ENCODE measurements at regions not wholly inside any gene's neighbourhood (a gene's known extent, or its start where the extent isn't known, plus 50 kb on each side); places are given as distances from the start of the nearest gene placed in this dataset.
A peak's percentile ranks its signal among the peaks of the same experiment; 100 is the strongest.

DNA sequence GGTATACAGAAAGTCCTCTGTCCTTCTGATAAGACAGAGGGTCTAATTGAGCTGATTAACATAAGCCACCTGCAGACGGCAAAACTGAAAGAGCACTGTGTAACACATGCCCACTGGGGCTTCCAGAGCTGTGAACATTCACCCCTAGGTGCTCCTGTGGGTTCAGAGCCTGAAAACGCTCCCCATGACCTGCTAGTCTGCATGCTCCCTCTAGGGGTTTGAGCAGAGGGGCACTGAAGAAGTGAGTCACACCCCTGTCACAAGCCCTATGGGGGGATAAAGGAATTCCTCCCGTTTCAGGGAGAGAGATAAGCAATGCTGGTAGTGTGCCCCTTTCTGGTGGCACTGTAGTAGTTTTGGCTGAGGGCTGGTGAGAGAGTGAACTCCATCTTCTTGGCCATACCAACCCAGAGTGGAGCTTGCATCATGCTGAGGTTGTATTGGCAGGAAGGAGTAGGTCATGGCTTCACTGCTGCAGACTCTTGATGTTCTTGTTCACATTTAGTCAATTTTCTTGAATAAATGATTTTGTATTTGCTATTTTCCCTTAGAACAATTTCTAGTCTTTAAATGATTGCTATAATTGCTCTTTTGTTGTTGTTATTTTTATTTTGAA lies 637.5 kb upstream of the MAN1A1 start:
- Histone ChIP-seq H3K27ac (no peak overlapping the region), H3K27me3 (no peaks in the 10 kb centered on the region), H3K4me3 (no peak overlapping the region), H3K4me1 (no peaks in the 10 kb centered on the region), H3K9me3 (no peaks in the 10 kb centered on the region), H3K36me3 (no peaks in the 10 kb centered on the region)
- TF ChIP-seq, protein P1, sequence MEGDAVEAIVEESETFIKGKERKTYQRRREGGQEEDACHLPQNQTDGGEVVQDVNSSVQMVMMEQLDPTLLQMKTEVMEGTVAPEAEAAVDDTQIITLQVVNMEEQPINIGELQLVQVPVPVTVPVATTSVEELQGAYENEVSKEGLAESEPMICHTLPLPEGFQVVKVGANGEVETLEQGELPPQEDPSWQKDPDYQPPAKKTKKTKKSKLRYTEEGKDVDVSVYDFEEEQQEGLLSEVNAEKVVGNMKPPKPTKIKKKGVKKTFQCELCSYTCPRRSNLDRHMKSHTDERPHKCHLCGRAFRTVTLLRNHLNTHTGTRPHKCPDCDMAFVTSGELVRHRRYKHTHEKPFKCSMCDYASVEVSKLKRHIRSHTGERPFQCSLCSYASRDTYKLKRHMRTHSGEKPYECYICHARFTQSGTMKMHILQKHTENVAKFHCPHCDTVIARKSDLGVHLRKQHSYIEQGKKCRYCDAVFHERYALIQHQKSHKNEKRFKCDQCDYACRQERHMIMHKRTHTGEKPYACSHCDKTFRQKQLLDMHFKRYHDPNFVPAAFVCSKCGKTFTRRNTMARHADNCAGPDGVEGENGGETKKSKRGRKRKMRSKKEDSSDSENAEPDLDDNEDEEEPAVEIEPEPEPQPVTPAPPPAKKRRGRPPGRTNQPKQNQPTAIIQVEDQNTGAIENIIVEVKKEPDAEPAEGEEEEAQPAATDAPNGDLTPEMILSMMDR (IDR thresholded peaks at IDR 0.05): no peak
- DNase-seq: no peak
- intact Hi-C loops (cut with DNase I; ENCODE audit: low total_unique reads): no loop called here

DNA sequence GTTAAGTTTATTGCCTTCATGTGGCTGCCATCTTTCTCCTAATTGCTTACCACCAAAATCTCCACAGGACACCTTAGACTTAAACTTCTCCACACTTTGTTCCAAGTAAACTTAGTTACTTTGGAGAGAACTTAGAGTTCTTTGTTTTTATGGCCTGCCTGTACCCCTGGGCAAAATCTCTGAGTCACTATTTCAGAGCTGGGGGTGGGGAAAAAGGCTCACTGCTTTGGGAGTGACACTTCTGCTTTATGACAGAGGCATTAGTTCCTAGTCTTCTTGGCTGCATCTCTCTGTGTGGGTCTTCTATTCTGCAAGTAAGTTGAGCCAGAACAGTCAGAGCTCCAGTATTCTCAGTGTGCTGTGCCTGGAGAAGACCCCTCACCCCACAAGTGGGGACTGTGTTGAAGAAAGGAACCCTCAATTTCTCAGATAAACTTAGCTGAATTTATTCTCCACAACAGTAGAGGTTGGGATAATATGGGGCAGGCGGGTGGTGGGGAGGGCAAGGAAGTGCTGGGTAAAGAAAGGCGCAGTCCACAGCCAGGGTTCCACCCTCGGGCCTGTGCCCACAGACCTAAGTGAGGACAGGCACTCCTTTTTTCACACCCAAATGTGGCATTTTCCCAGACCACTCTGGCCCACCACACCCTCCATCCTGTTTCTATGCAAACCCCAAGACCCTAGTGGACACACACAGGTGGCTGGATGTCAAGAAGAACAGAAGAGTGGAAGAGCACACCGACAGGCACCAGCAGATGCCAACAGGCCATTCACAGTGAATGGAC lies 636.6 kb upstream of the MAN1A1 start:
- TF ChIP-seq, protein P1 (IDR thresholded peaks at IDR 0.05): no peak
- H3K4me1 ChIP-seq: no peaks in the 10 kb centered on the region
- no peaks in the 10 kb centered on the region for H3K9me3 ChIP-seq
- no peaks in the 10 kb centered on the region for H3K36me3 ChIP-seq
- H3K4me3 ChIP-seq: no peak overlapping the region
- H3K27ac ChIP-seq: no peak overlapping the region
- DNase-seq: peak in 1 of 2 donors; percentile 24
- no peaks in the 10 kb centered on the region for H3K27me3 ChIP-seq
- intact Hi-C loops (cut with DNase I; ENCODE audit: low total_unique reads): no loop called here

DNA sequence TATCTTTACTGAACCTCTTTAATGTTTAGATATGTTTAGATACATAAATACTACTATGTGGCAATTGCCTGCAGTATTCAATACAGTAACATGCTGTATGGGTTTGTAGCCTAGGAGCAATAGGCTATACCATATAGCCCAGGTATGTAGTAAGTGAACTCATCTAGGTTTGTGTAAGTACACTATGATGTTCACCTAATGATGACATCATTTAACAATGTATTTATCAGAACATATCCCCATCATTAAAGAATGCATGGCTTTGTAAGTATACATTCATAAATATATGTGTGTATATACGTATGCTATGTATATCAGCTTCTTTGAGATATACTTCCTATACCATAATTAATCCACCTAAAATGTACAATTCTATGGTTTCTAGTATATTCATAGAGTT lies 631.2 kb upstream of the MAN1A1 start:
- H3K4me1 ChIP-seq: no peaks in the 10 kb centered on the region
- H3K4me3 ChIP-seq: no peak overlapping the region
- no peaks in the 10 kb centered on the region for H3K36me3 ChIP-seq
- H3K27ac ChIP-seq: no peak overlapping the region
- TF ChIP-seq, protein P1 (IDR thresholded peaks at IDR 0.05): no peak
- DNase-seq: no peak
- intact Hi-C loops (cut with DNase I; ENCODE audit: low total_unique reads): no loop called here
- no peaks in the 10 kb centered on the region for H3K9me3 ChIP-seq
- no peaks in the 10 kb centered on the region for H3K27me3 ChIP-seq

DNA sequence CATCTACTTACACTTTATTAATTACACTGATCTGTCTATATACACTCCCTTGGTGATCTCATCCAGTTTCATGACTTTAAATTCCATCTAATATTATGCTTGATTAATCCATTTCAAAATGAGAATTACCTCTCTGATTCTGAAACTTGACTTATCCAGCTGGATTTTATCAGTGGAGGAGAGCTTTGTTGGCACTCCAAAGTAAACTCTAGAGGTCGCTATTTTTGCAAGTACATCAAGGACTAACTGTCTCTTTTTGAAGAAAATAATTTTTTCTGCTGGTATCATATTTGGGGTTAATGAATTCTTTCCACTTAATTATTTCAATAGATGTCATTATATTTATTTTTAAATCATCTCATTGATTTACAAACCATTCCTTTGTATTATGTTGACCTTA lies 630.3 kb upstream of the MAN1A1 start:
- no peaks in the 10 kb centered on the region for H3K36me3 ChIP-seq

DNA sequence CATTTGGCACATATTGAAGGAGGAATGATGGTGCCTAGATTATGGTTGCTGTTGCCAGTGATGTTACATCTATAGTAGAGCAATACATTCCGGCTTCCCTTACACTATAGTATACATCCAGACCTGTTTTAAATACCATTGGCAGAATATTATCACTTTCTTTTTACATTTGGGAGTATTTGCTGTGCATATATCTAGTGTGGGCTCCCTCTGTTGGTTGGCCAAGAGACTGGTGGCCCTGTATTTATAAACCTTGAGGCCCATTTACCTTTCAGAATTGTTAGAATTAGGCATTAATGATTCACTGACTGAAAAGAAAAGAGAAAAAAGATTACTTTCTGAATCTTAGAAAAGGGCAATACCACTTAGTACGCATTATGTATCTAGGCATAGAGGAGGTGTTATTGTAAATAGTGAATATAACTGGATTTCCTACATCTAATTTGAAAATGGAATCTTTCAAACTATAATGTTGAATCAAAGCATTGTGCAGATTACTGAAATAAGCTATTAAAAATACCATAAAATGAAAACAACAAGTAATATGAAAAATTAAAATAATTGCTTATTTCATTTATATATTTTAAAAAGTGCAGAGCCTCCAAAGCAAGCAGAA lies 628.8 kb upstream of the MAN1A1 start:
- Histone ChIP-seq H3K4me1 (no peaks in the 10 kb centered on the region), H3K4me3 (no peak overlapping the region), H3K27me3 (no peaks in the 10 kb centered on the region), H3K27ac (no peak overlapping the region), H3K36me3 (no peaks in the 10 kb centered on the region), H3K9me3 (no peaks in the 10 kb centered on the region)
- intact Hi-C loops (cut with DNase I; ENCODE audit: low total_unique reads): no loop called here
- TF ChIP-seq, protein P1 (IDR thresholded peaks at IDR 0.05): peak; percentile 35
- DNase-seq: no peak

More for the DNA sequence above, 630.3 kb upstream of the MAN1A1 start:
- Histone ChIP-seq H3K9me3 (no peaks in the 10 kb centered on the region), H3K4me3 (no peak overlapping the region), H3K27ac (no peak overlapping the region), H3K4me1 (no peaks in the 10 kb centered on the region), H3K27me3 (no peaks in the 10 kb centered on the region)
- TF ChIP-seq, protein P1 (IDR thresholded peaks at IDR 0.05): no peak
- DNase-seq: no peak
- intact Hi-C loops (cut with DNase I; ENCODE audit: low total_unique reads): no loop called here

Measured in tibial artery (tissue), 4 donors.